Astrocyte of the spinal cord (primary cell): ENCODE measurements at regions not wholly inside any gene's neighbourhood (a gene's known extent, or its start where the extent isn't known, plus 50 kb on each side); places are given as distances from the start of the nearest gene placed in this dataset.
A peak's percentile ranks its signal among the peaks of the same experiment; 100 is the strongest.

Experiments
- DNase-seq: peaks from one replicate; pipeline ENCODE4 v3.0.0; 2011; ENCODE audit warnings: low read depth, low spot score
- H3K4me3 ChIP-seq: 2 replicates; pipeline ENCODE4 v1.5.1; 2011; ENCODE audit warnings: low read depth, mild to moderate bottlenecking, low read length, moderate library complexity
- in situ Hi-C: cut with HindIII; loops from 2 replicates; pipeline ENCODE4 v1.10.0; 2017; ENCODE audit warnings: low sequenced_read_pairs
- TF ChIP-seq, protein P1 (sequence below): IDR thresholded peaks from 2 replicates; pipeline ENCODE4 v1.5.1; 2012; ENCODE audit warnings: low read depth, mild to moderate bottlenecking, low read length, inconsistent platforms

- peak; percentile 21 for DNase-seq
- in situ Hi-C loops, result no loop called here
- no peak overlapping the region for H3K4me3 ChIP-seq
- TF ChIP-seq, protein P1, sequence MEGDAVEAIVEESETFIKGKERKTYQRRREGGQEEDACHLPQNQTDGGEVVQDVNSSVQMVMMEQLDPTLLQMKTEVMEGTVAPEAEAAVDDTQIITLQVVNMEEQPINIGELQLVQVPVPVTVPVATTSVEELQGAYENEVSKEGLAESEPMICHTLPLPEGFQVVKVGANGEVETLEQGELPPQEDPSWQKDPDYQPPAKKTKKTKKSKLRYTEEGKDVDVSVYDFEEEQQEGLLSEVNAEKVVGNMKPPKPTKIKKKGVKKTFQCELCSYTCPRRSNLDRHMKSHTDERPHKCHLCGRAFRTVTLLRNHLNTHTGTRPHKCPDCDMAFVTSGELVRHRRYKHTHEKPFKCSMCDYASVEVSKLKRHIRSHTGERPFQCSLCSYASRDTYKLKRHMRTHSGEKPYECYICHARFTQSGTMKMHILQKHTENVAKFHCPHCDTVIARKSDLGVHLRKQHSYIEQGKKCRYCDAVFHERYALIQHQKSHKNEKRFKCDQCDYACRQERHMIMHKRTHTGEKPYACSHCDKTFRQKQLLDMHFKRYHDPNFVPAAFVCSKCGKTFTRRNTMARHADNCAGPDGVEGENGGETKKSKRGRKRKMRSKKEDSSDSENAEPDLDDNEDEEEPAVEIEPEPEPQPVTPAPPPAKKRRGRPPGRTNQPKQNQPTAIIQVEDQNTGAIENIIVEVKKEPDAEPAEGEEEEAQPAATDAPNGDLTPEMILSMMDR, result no peak
Observed at GRCh38 chr14:86015941-86016340, 486.0 kb downstream of the FLRT2 start.

GRCh38 chr14:86015511-86015910, 485.6 kb downstream of the FLRT2 start:
- H3K4me3 ChIP-seq, result no peak overlapping the region
- in situ Hi-C loops, result no loop called here
- TF ChIP-seq, protein P1, result no peak
- peak; percentile 1 for DNase-seq

DNA sequence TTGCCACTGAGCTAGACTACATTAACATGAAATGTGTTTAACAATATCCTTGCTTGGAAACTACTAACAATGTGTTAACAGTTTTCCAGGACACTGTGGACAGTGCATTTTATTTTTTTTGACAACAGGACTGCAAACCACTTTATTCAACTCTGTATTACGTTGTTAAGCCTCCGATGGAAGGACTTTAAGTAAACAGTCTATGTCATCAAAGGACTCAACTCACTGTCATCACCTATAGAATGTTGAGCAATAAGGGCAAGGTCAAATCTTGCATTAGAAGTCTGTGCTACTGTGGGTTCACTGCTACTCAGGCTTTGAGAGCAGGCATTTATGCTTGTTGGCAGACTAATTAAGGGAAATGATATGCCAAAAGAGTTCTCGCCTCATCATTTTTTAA, 483.7 kb downstream of the FLRT2 start:
- peak; percentile 3 for DNase-seq
- TF ChIP-seq, protein P1, result no peak
- H3K4me3 ChIP-seq, result no peak overlapping the region
- in situ Hi-C loops, result no loop called here

DNA sequence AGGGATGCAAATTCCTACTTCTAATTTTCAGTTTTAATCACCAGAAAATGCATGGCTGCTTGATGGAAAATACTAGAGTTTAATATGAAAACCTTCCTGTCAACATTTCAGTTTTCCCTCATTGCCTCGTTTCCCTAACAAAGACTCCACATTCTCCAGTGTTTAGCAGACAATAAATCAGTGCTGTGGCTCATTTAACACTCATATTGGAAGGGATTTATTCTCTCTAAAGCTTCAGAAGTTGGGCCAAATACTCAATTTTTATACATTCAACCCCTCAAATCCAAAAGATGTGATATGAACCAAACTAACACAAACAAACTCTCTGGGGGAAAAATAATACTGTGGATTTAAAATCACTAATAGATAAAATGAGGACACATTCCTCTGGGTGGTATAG, 482.5 kb downstream of the FLRT2 start:
- in situ Hi-C loops, result no loop called here
- DNase-seq, result no peak
- H3K4me3 ChIP-seq, result no peak overlapping the region
- TF ChIP-seq, protein P1, result no peak

DNA sequence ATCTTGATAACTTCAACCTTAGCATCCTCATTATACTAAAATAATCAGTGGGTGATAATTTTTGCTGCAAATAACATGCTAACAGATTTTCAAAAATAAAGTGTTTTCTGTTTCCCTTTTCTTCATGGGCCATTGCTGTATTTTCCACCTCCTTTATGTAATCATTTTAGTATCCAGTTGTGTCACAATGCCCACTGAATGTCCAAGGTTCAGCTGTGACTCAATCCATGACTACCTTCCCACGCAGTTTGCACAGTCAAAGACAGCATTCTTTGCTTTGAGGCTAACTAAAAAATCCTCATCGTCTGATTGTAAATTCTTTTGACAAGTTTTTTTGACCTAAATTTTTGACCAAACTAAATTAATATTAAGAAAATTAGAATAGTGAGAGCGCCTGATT, 474.1 kb downstream of the FLRT2 start:
- no peak overlapping the region for H3K4me3 ChIP-seq
- in situ Hi-C loops, result no loop called here
- DNase-seq, result peak; percentile 3
- TF ChIP-seq, protein P1, result no peak

DNA sequence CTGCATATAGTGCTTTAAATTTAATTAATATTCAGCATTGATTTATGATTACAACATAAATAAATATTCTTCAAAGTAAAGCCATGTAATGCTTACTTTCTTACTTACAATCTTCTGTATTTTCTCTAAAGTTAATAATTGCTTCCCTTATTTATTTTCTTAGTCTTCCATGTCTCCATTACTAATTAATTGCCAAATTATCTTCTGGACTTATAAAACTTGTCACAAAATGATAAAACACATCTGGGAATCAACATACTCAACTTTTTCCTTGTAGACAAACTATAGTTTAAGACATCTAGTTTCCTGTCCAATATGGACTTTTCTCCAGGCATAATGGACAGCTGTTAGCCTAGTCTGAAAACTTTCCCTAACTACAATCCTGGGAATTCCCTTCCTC, 466.6 kb downstream of the FLRT2 start:
- no peak for DNase-seq
- in situ Hi-C loops, result no loop called here
- TF ChIP-seq, protein P1, result no peak
- no peak overlapping the region for H3K4me3 ChIP-seq

DNA sequence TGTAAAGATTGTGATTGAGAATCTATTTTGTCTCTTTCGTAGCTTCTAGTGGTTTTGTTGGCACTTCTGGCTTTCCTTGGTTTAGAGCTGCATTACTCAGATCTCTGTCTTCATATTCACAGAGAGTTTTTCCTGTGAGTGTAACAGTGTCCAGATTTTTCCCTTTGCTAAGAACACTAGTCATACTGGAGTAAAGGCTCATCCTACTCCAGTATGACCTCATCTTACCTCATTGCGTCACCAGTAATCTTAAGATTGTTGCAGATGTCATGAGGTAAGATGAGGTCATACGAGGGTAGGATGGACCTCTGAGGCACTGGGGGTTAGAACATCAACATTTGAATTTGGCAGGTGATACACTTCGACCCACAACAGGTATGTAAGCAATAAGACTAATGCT, 461.2 kb downstream of the FLRT2 start:
- no peak for DNase-seq
- H3K4me3 ChIP-seq, result no peak overlapping the region
- TF ChIP-seq, protein P1, result no peak
- in situ Hi-C loops, result no loop called here
